ENCODE measurements at regions not wholly inside any gene's neighbourhood (a gene's known extent, or its start where the extent isn't known, plus 50 kb on each side); places are given as distances from the start of the nearest gene placed in this dataset.

GRCh38 chr13:105377452-105377851 is 1158.0 kb downstream of the EFNB2 start:
- no peak overlapping the region for H3K27ac Mint-ChIP-seq
- H3K9me3 Mint-ChIP-seq, result peaks cover 0 to 5% (median 0%) of the 10 kb centered on the region in 6 donors
- peaks cover 0 to 2% (median 2%) of the 10 kb centered on the region in 3 donors for H3K27me3 Mint-ChIP-seq (ENCODE audit: low read depth in 3 of 3)
- no peaks in the 10 kb centered on the region for H3K4me1 Mint-ChIP-seq
- DNase-seq, result no peak
- H3K36me3 Mint-ChIP-seq, result no peaks in the 10 kb centered on the region
- H3K4me3 Mint-ChIP-seq, result no peak overlapping the region

- Mint-ChIP-seq H3K27ac (no peak overlapping the region), H3K4me3 (no peak overlapping the region), H3K36me3 (no peaks in the 10 kb centered on the region), H3K27me3 (ENCODE audit: low read depth in 3 of 3) (peaks cover 0 to 3% (median 2%) of the 10 kb centered on the region in 3 donors), H3K4me1 (no peaks in the 10 kb centered on the region), H3K9me3 (peaks cover 0 to 4% (median 0%) of the 10 kb centered on the region in 6 donors)
- no peak for DNase-seq
Observed at GRCh38 chr13:105370011-105370650, 1165.3 kb downstream of the EFNB2 start.

- H3K9me3 Mint-ChIP-seq, result peaks cover 0 to 4% (median 0%) of the 10 kb centered on the region in 6 donors
- H3K4me3 Mint-ChIP-seq, result no peak overlapping the region
- H3K36me3 Mint-ChIP-seq, result no peaks in the 10 kb centered on the region
- DNase-seq, result no peak
- peaks cover 0 to 4% of the 10 kb centered on the region in 2 donors for H3K4me1 Mint-ChIP-seq
- peaks cover 0 to 4% (median 2%) of the 10 kb centered on the region in 3 donors for H3K27me3 Mint-ChIP-seq (ENCODE audit: low read depth in 3 of 3)
- H3K27ac Mint-ChIP-seq, result no peak overlapping the region
Observed at GRCh38 chr13:105368781-105369180, 1166.7 kb downstream of the EFNB2 start.

GRCh38 chr13:105365831-105366230 is 1169.6 kb downstream of the EFNB2 start:
- DNase-seq, result no peak
- Mint-ChIP-seq H3K27me3 (ENCODE audit: low read depth in 3 of 3) (peaks cover 0 to 4% (median 0%) of the 10 kb centered on the region in 3 donors), H3K4me1 (peaks cover 0 to 10% of the 10 kb centered on the region in 2 donors), H3K9me3 (peaks cover 0 to 4% (median 0%) of the 10 kb centered on the region in 6 donors), H3K36me3 (no peaks in the 10 kb centered on the region), H3K27ac (no peak overlapping the region), H3K4me3 (no peak overlapping the region)

- Mint-ChIP-seq H3K4me3 (no peak overlapping the region), H3K36me3 (no peaks in the 10 kb centered on the region), H3K27ac (no peak overlapping the region), H3K27me3 (ENCODE audit: low read depth in 3 of 3) (peaks cover 0 to 4% (median 0%) of the 10 kb centered on the region in 3 donors), H3K9me3 (peaks cover 0 to under 1% (median 0%) of the 10 kb centered on the region in 6 donors), H3K4me1 (peaks cover 0 to 10% of the 10 kb centered on the region in 2 donors)
- DNase-seq, result no peak
Observed at GRCh38 chr13:105365021-105365550, 1170.4 kb downstream of the EFNB2 start.

- peaks cover 0 to 10% of the 10 kb centered on the region in 2 donors for H3K4me1 Mint-ChIP-seq
- DNase-seq, result no peak
- peak overlapping the region in 1 of 5 donors; percentile 46 for H3K4me3 Mint-ChIP-seq
- H3K36me3 Mint-ChIP-seq, result no peaks in the 10 kb centered on the region
- H3K9me3 Mint-ChIP-seq, result no peaks in the 10 kb centered on the region
- H3K27me3 Mint-ChIP-seq (ENCODE audit: low read depth in 3 of 3), result peaks cover 0 to 4% (median 0%) of the 10 kb centered on the region in 3 donors
- H3K27ac Mint-ChIP-seq, result no peak overlapping the region
Observed at GRCh38 chr13:105364191-105364590, 1171.3 kb downstream of the EFNB2 start.

GRCh38 chr13:105363261-105364190 is 1171.9 kb downstream of the EFNB2 start:
- H3K9me3 Mint-ChIP-seq, result no peaks in the 10 kb centered on the region
- H3K36me3 Mint-ChIP-seq, result no peaks in the 10 kb centered on the region
- peaks cover 0 to 2% (median 0%) of the 10 kb centered on the region in 3 donors for H3K27me3 Mint-ChIP-seq (ENCODE audit: low read depth in 3 of 3)
- peaks cover 0 to 10% of the 10 kb centered on the region in 2 donors for H3K4me1 Mint-ChIP-seq
- no peak overlapping the region for H3K27ac Mint-ChIP-seq
- H3K4me3 Mint-ChIP-seq, result peak overlapping the region in 1 of 5 donors; percentile 46
- no peak for DNase-seq

- Mint-ChIP-seq H3K27ac (no peak overlapping the region), H3K36me3 (no peaks in the 10 kb centered on the region), H3K4me1 (no peaks in the 10 kb centered on the region), H3K9me3 (peaks cover 0 to 2% (median 0%) of the 10 kb centered on the region in 6 donors), H3K4me3 (no peak overlapping the region), H3K27me3 (ENCODE audit: low read depth in 3 of 3) (no peaks in the 10 kb centered on the region)
- DNase-seq, result no peak
Observed at GRCh38 chr13:105353654-105354053, 1181.8 kb downstream of the EFNB2 start.

GRCh38 chr13:105349082-105349723 is 1186.3 kb downstream of the EFNB2 start:
- no peaks in the 10 kb centered on the region for H3K36me3 Mint-ChIP-seq
- no peak overlapping the region for H3K4me3 Mint-ChIP-seq
- peaks cover 0 to 1% (median 0%) of the 10 kb centered on the region in 6 donors for H3K9me3 Mint-ChIP-seq
- H3K4me1 Mint-ChIP-seq, result peaks cover 0 to 2% of the 10 kb centered on the region in 2 donors
- peak overlapping the region in 1 of 6 donors; percentile 58 for H3K27ac Mint-ChIP-seq
- DNase-seq, result no peak
- peaks cover 0 to 1% (median 0%) of the 10 kb centered on the region in 3 donors for H3K27me3 Mint-ChIP-seq (ENCODE audit: low read depth in 3 of 3)

GRCh38 chr13:105346141-105346775 is 1189.2 kb downstream of the EFNB2 start:
- no peak overlapping the region for H3K4me3 Mint-ChIP-seq
- peaks cover 0 to 20% of the 10 kb centered on the region in 2 donors for H3K4me1 Mint-ChIP-seq
- no peaks in the 10 kb centered on the region for H3K36me3 Mint-ChIP-seq
- H3K9me3 Mint-ChIP-seq, result no peaks in the 10 kb centered on the region
- DNase-seq, result no peak
- H3K27ac Mint-ChIP-seq, result no peak overlapping the region
- H3K27me3 Mint-ChIP-seq (ENCODE audit: low read depth in 3 of 3), result peaks cover 0 to 1% (median 0%) of the 10 kb centered on the region in 3 donors

GRCh38 chr13:105345730-105346129 is 1189.7 kb downstream of the EFNB2 start:
- H3K4me3 Mint-ChIP-seq, result no peak overlapping the region
- H3K27me3 Mint-ChIP-seq (ENCODE audit: low read depth in 3 of 3), result peaks cover 0 to 1% (median 0%) of the 10 kb centered on the region in 3 donors
- H3K27ac Mint-ChIP-seq, result no peak overlapping the region
- H3K9me3 Mint-ChIP-seq, result no peaks in the 10 kb centered on the region
- DNase-seq, result no peak
- no peaks in the 10 kb centered on the region for H3K36me3 Mint-ChIP-seq
- H3K4me1 Mint-ChIP-seq, result peaks cover 0 to 20% of the 10 kb centered on the region in 2 donors

- H3K27ac Mint-ChIP-seq, result no peak overlapping the region
- H3K4me1 Mint-ChIP-seq, result peaks cover 0 to 20% of the 10 kb centered on the region in 2 donors
- no peak for DNase-seq
- no peak overlapping the region for H3K4me3 Mint-ChIP-seq
- H3K36me3 Mint-ChIP-seq, result no peaks in the 10 kb centered on the region
- H3K27me3 Mint-ChIP-seq (ENCODE audit: low read depth in 3 of 3), result peaks cover 0 to 1% (median 0%) of the 10 kb centered on the region in 3 donors
- H3K9me3 Mint-ChIP-seq, result no peaks in the 10 kb centered on the region
Observed at GRCh38 chr13:105345131-105345530, 1190.3 kb downstream of the EFNB2 start.
